ENCODE measurements at regions not wholly inside any gene's neighbourhood (a gene's known extent, or its start where the extent isn't known, plus 50 kb on each side); places are given as distances from the start of the nearest gene placed in this dataset.

DNA sequence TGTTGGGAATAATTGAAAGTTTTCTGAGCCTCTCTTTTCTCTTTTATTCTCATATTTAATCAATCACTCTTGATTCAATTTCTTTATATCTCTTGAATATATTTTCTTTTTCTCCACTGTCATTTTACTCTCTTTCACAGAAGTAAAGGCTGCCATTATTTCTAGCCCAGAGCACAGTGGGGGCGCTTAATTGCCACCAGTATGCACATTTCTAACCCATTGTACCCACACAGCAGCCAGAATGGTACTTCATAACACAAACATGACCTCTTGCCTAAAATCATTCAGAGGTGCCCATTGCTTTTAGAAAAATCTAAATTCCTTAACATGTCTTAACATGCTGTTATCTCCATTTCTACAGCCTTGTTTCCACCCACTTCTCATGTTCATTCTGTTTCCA is 190.2 kb upstream of the LMO3 start:
- Histone ChIP-seq H3K9me3 (replicated peaks; ENCODE audit: insufficient read depth, low read length) (no peaks in the 10 kb centered on the region), H3K9me2 (replicated peaks; ENCODE audit: insufficient read depth, low read length) (no peaks in the 10 kb centered on the region), H3K27ac (ENCODE audit: low read length) (no peak overlapping the region), H3K27me3 (replicated peaks; ENCODE audit: insufficient read depth, low read length) (no peaks in the 10 kb centered on the region), H3K79me2 (ENCODE audit: low read length) (no peaks in the 10 kb centered on the region), H3K36me3 (replicated peaks; ENCODE audit: insufficient read depth, low read length) (no peaks in the 10 kb centered on the region), H3K4me3 (ENCODE audit: low read length) (no peak overlapping the region), H3F3A (ENCODE audit: insufficient read depth, low read length) (no peaks in the 10 kb centered on the region), H3K4me2 (ENCODE audit: low read depth, low read length) (no peak overlapping the region), H3K4me1 (ENCODE audit: low read length) (no peaks in the 10 kb centered on the region; the same call in 1 of the 2 replicates), H2AFZ (ENCODE audit: low read length) (no peak overlapping the region), H4K20me1 (ENCODE audit: insufficient read depth, low read length) (no peaks in the 10 kb centered on the region), H3K9ac (ENCODE audit: low read length) (no peak overlapping the region)
- TF ChIP-seq CTCF (IDR thresholded peaks at IDR 0.05; ENCODE audit: low read length) (no peak), EZH2phosphoT487 (IDR thresholded peaks at IDR 0.05; ENCODE audit: low read length) (no peak), EZH2 (optimal IDR thresholded peaks at IDR 0.05; ENCODE audit: low read depth, low read length) (no peak)
- no peak for DNase-seq

GRCh38 chr12:16789204-16789790 is 183.3 kb upstream of the LMO3 start:
- H3K27ac ChIP-seq (ENCODE audit: low read length): no peak overlapping the region; the same call in 1 of the 2 replicates
- H2AFZ ChIP-seq (ENCODE audit: low read length): no peak overlapping the region
- no peak overlapping the region for H3K4me3 ChIP-seq (ENCODE audit: low read length)

GRCh38 chr12:16788506-16789203 is 182.7 kb upstream of the LMO3 start:
- Histone ChIP-seq H4K20me1 (ENCODE audit: insufficient read depth, low read length) (no peaks in the 10 kb centered on the region), H3K27me3 (replicated peaks; ENCODE audit: insufficient read depth, low read length) (no peaks in the 10 kb centered on the region), H3K27ac (ENCODE audit: low read length) (no peak overlapping the region), H3F3A (ENCODE audit: insufficient read depth, low read length) (no peaks in the 10 kb centered on the region), H2AFZ (ENCODE audit: low read length) (no peak overlapping the region), H3K79me2 (ENCODE audit: low read length) (no peaks in the 10 kb centered on the region), H3K4me1 (ENCODE audit: low read length) (peaks cover 20% of the 10 kb centered on the region), H3K36me3 (replicated peaks; ENCODE audit: insufficient read depth, low read length) (no peaks in the 10 kb centered on the region), H3K9ac (ENCODE audit: low read length) (no peak overlapping the region), H3K4me2 (ENCODE audit: low read depth, low read length) (no peak overlapping the region), H3K4me3 (ENCODE audit: low read length) (no peak overlapping the region), H3K9me3 (replicated peaks; ENCODE audit: insufficient read depth, low read length) (no peaks in the 10 kb centered on the region), H3K9me2 (replicated peaks; ENCODE audit: insufficient read depth, low read length) (no peaks in the 10 kb centered on the region)
- TF ChIP-seq EZH2 (optimal IDR thresholded peaks at IDR 0.05; ENCODE audit: low read depth, low read length) (no peak), EZH2phosphoT487 (IDR thresholded peaks at IDR 0.05; ENCODE audit: low read length) (no peak), CTCF (IDR thresholded peaks at IDR 0.05; ENCODE audit: low read length) (no peak)
- DNase-seq: no peak

More at GRCh38 chr12:16789204-16789790, 183.3 kb upstream of the LMO3 start:
- no peak overlapping the region for H3K9ac ChIP-seq (ENCODE audit: low read length)
- no peaks in the 10 kb centered on the region for H3K27me3 ChIP-seq (replicated peaks; ENCODE audit: insufficient read depth, low read length)
- H3K4me2 ChIP-seq (ENCODE audit: low read depth, low read length): peak overlapping the region; percentile 13
- no peaks in the 10 kb centered on the region for H3K9me3 ChIP-seq (replicated peaks; ENCODE audit: insufficient read depth, low read length)
- TF ChIP-seq EZH2phosphoT487 (IDR thresholded peaks at IDR 0.05; ENCODE audit: low read length) (no peak), CTCF (IDR thresholded peaks at IDR 0.05; ENCODE audit: low read length) (no peak), EZH2 (optimal IDR thresholded peaks at IDR 0.05; ENCODE audit: low read depth, low read length) (no peak)
- H3K9me2 ChIP-seq (replicated peaks; ENCODE audit: insufficient read depth, low read length): no peaks in the 10 kb centered on the region
- no peaks in the 10 kb centered on the region for H3F3A ChIP-seq (ENCODE audit: insufficient read depth, low read length)
- peak; percentile 73 for DNase-seq
- no peaks in the 10 kb centered on the region for H4K20me1 ChIP-seq (ENCODE audit: insufficient read depth, low read length)
- peaks cover 20% of the 10 kb centered on the region for H3K4me1 ChIP-seq (ENCODE audit: low read length)
- H3K79me2 ChIP-seq (ENCODE audit: low read length): no peaks in the 10 kb centered on the region
- H3K36me3 ChIP-seq (replicated peaks; ENCODE audit: insufficient read depth, low read length): no peaks in the 10 kb centered on the region

All from MM.1S (cell line).